ENCODE measurements at regions not wholly inside any gene's neighbourhood (a gene's known extent, or its start where the extent isn't known, plus 50 kb on each side); places are given as distances from the start of the nearest gene placed in this dataset.
"Not testable (repeated sequence)": the region's sequence is repeated elsewhere in the genome, so short reads cannot be mapped to it uniquely, and the experiment has no call there.

GRCh38 chr5:20958641-20959040, 970.6 kb upstream of the CDH18 start:
- Mint-ChIP-seq H3K4me1 (ENCODE audit: low read depth, unreplicated experiment) (no peaks in the 10 kb centered on the region), H3K9me3 (ENCODE audit: unreplicated experiment) (no peaks in the 10 kb centered on the region), H3K4me3 (ENCODE audit: unreplicated experiment) (no peak overlapping the region), H3K36me3 (ENCODE audit: low read depth, unreplicated experiment) (no peaks in the 10 kb centered on the region), H3K27ac (ENCODE audit: unreplicated experiment) (no peak overlapping the region), H3K27me3 (ENCODE audit: low read depth, unreplicated experiment) (no peaks in the 10 kb centered on the region)
- Histone ChIP-seq H2AFZ (ENCODE audit: low read depth, low read length) (no peak overlapping the region), H3K27me3 (ENCODE audit: insufficient read depth, low read length) (no peaks in the 10 kb centered on the region), H4K20me1 (ENCODE audit: insufficient read depth, low read length) (no peaks in the 10 kb centered on the region), H3K4me3 (ENCODE audit: insufficient read depth, low read depth, low read length) (no peak overlapping the region), H3K9me3 (ENCODE audit: insufficient read depth, low read depth, low read length) (no peaks in the 10 kb centered on the region), H3K4me2 (ENCODE audit: low read length) (no peak overlapping the region), H3K27ac (ENCODE audit: low read depth, low read length) (no peak overlapping the region), H3K36me3 (ENCODE audit: insufficient read depth, low read length) (no peaks in the 10 kb centered on the region), H3K4me1 (ENCODE audit: insufficient read depth, low read length) (no peaks in the 10 kb centered on the region), H3K79me2 (ENCODE audit: insufficient read depth, low read length) (no peaks in the 10 kb centered on the region), H3K9ac (ENCODE audit: low read length) (no peak overlapping the region)
- no peak for DNase-seq (ENCODE audit: low read depth)
- FAIRE-seq, result no peak
- TF ChIP-seq EZH2 (IDR thresholded peaks at IDR 0.05; ENCODE audit: insufficient read depth, low read length) (no peak), CTCF (IDR thresholded peaks at IDR 0.05; ENCODE audit: insufficient read depth, low read depth, low read length) (no peak)

GRCh38 chr5:20956134-20956533, 968.1 kb upstream of the CDH18 start:
- H3K4me2 ChIP-seq (ENCODE audit: low read length), result no peak overlapping the region
- TF ChIP-seq CTCF (IDR thresholded peaks at IDR 0.05; ENCODE audit: insufficient read depth, low read depth, low read length), result no peak
- Mint-ChIP-seq H3K4me1 (ENCODE audit: low read depth, unreplicated experiment) (no peaks in the 10 kb centered on the region), H3K27ac (ENCODE audit: unreplicated experiment) (no peak overlapping the region), H3K9me3 (ENCODE audit: unreplicated experiment) (no peaks in the 10 kb centered on the region), H3K36me3 (ENCODE audit: low read depth, unreplicated experiment) (no peaks in the 10 kb centered on the region), H3K4me3 (ENCODE audit: unreplicated experiment) (no peak overlapping the region), H3K27me3 (ENCODE audit: low read depth, unreplicated experiment) (no peaks in the 10 kb centered on the region)
- no peaks in the 10 kb centered on the region for H3K79me2 ChIP-seq (ENCODE audit: insufficient read depth, low read length)
- no peak overlapping the region for H2AFZ ChIP-seq (ENCODE audit: low read depth, low read length)
- no peak overlapping the region for H3K27ac ChIP-seq (ENCODE audit: low read depth, low read length)
- no peaks in the 10 kb centered on the region for H4K20me1 ChIP-seq (ENCODE audit: insufficient read depth, low read length)
- no peak for FAIRE-seq
- no peaks in the 10 kb centered on the region for H3K9me3 ChIP-seq (ENCODE audit: insufficient read depth, low read depth, low read length)
- no peaks in the 10 kb centered on the region for H3K36me3 ChIP-seq (ENCODE audit: insufficient read depth, low read length)
- H3K4me1 ChIP-seq (ENCODE audit: insufficient read depth, low read length), result no peaks in the 10 kb centered on the region
- H3K9ac ChIP-seq (ENCODE audit: low read length), result no peak overlapping the region
- H3K27me3 ChIP-seq (ENCODE audit: insufficient read depth, low read length), result no peaks in the 10 kb centered on the region
- no peak for DNase-seq (ENCODE audit: low read depth)
- no peak overlapping the region for H3K4me3 ChIP-seq (ENCODE audit: insufficient read depth, low read depth, low read length)

- DNase-seq (ENCODE audit: low read depth), result no peak
- Mint-ChIP-seq H3K27ac (ENCODE audit: unreplicated experiment) (peak overlapping the region; percentile 75), H3K4me1 (ENCODE audit: low read depth, unreplicated experiment) (peaks cover 10% of the 10 kb centered on the region), H3K36me3 (ENCODE audit: low read depth, unreplicated experiment) (no peaks in the 10 kb centered on the region), H3K27me3 (ENCODE audit: low read depth, unreplicated experiment) (no peaks in the 10 kb centered on the region), H3K9me3 (ENCODE audit: unreplicated experiment) (no peaks in the 10 kb centered on the region), H3K4me3 (ENCODE audit: unreplicated experiment) (no peak overlapping the region)
- H3K9ac ChIP-seq (ENCODE audit: low read length), result no peak overlapping the region
- H4K20me1 ChIP-seq (ENCODE audit: insufficient read depth, low read length), result no peaks in the 10 kb centered on the region
- H3K4me1 ChIP-seq (ENCODE audit: insufficient read depth, low read length), result no peaks in the 10 kb centered on the region
- no peak overlapping the region for H2AFZ ChIP-seq (ENCODE audit: low read depth, low read length)
- TF ChIP-seq CTCF (IDR thresholded peaks at IDR 0.05; ENCODE audit: insufficient read depth, low read depth, low read length), result no peak
- no peak for TF ChIP-seq EZH2 (IDR thresholded peaks at IDR 0.05; ENCODE audit: insufficient read depth, low read length)
- no peaks in the 10 kb centered on the region for H3K9me3 ChIP-seq (ENCODE audit: insufficient read depth, low read depth, low read length)
- FAIRE-seq, result no peak
- no peak overlapping the region for H3K4me3 ChIP-seq (ENCODE audit: insufficient read depth, low read depth, low read length)
- no peak overlapping the region for H3K4me2 ChIP-seq (ENCODE audit: low read length)
- H3K27ac ChIP-seq (ENCODE audit: low read depth, low read length), result no peak overlapping the region
- no peaks in the 10 kb centered on the region for H3K27me3 ChIP-seq (ENCODE audit: insufficient read depth, low read length)
- no peaks in the 10 kb centered on the region for H3K79me2 ChIP-seq (ENCODE audit: insufficient read depth, low read length)
- H3K36me3 ChIP-seq (ENCODE audit: insufficient read depth, low read length), result no peaks in the 10 kb centered on the region
Measured at GRCh38 chr5:20949636-20950035, 961.6 kb upstream of the CDH18 start.

- H3K4me1 Mint-ChIP-seq (ENCODE audit: low read depth, unreplicated experiment), result not testable (repeated sequence)
Measured at GRCh38 chr5:20943183-20943971, 955.4 kb upstream of the CDH18 start.

More at GRCh38 chr5:20943183-20943971, 955.4 kb upstream of the CDH18 start:
- not testable (repeated sequence) for H3K27me3 ChIP-seq (ENCODE audit: insufficient read depth, low read length); H3K27ac Mint-ChIP-seq (ENCODE audit: unreplicated experiment); H3K27ac ChIP-seq (ENCODE audit: low read depth, low read length); H3K9ac ChIP-seq (ENCODE audit: low read length); H3K4me3 ChIP-seq (ENCODE audit: insufficient read depth, low read depth, low read length); H3K4me2 ChIP-seq (ENCODE audit: low read length); H3K36me3 ChIP-seq (ENCODE audit: insufficient read depth, low read length); H3K79me2 ChIP-seq (ENCODE audit: insufficient read depth, low read length); H3K36me3 Mint-ChIP-seq (ENCODE audit: low read depth, unreplicated experiment); H3K9me3 ChIP-seq (ENCODE audit: insufficient read depth, low read depth, low read length); H3K9me3 Mint-ChIP-seq (ENCODE audit: unreplicated experiment); H4K20me1 ChIP-seq (ENCODE audit: insufficient read depth, low read length); H2AFZ ChIP-seq (ENCODE audit: low read depth, low read length); FAIRE-seq; DNase-seq (ENCODE audit: low read depth); H3K4me3 Mint-ChIP-seq (ENCODE audit: unreplicated experiment); H3K4me1 ChIP-seq (ENCODE audit: insufficient read depth, low read length); H3K27me3 Mint-ChIP-seq (ENCODE audit: low read depth, unreplicated experiment)
